MM.1S (cell line): ENCODE measurements at regions not wholly inside any gene's neighbourhood (a gene's known extent, or its start where the extent isn't known, plus 50 kb on each side); places are given as distances from the start of the nearest gene placed in this dataset.
"Not testable (repeated sequence)": the region's sequence is repeated elsewhere in the genome, so short reads cannot be mapped to it uniquely, and the experiment has no call there.

ENCODE experiments used
- DNase-seq: peaks from one replicate; pipeline ENCODE4 v3.0.0-alpha.2; 2015
- H2AFZ ChIP-seq: fragments of 300-600 bp; sonication (generic); 2 replicates; pipeline ENCODE4 v1.6.0; 2016; ENCODE audit warnings: antibody characterized with exemption, low read length
- H3F3A ChIP-seq: fragments of 300-600 bp; sonication (generic); 2 replicates; pipeline ENCODE4 v1.6.1; 2016; ENCODE audit warnings: mild to moderate bottlenecking, antibody characterized with exemption, low read length, moderate library complexity, mixed read lengths; ENCODE audit not compliant: insufficient read depth
- H3K27ac ChIP-seq: fragments of 300-600 bp; sonication (generic); 2 replicates; pipeline ENCODE4 v1.5.1; 2016; ENCODE audit warnings: mild to moderate bottlenecking, low read length
- H3K27me3 ChIP-seq: fragments of 300-600 bp; sonication (generic); replicated peaks from 2 replicates; pipeline ENCODE4 v1.6.0; 2016; ENCODE audit warnings: low read length; ENCODE audit not compliant: insufficient read depth
- H3K36me3 ChIP-seq: fragments of 300-600 bp; sonication (generic); replicated peaks from 2 replicates; pipeline ENCODE4 v1.6.1; 2016; ENCODE audit warnings: mild to moderate bottlenecking, low read length, mixed read lengths; ENCODE audit not compliant: insufficient read depth
- H3K4me1 ChIP-seq: fragments of 300-600 bp; sonication (generic); 2 replicates; pipeline ENCODE4 v1.6.1; 2016; ENCODE audit warnings: low read length, mixed read lengths
- H3K4me2 ChIP-seq: fragments of 300-600 bp; sonication (generic); 2 replicates; pipeline ENCODE4 v1.6.0; 2016; ENCODE audit warnings: low read depth, low read length
- H3K4me3 ChIP-seq: fragments of 300-600 bp; sonication (generic); 2 replicates; pipeline ENCODE4 v1.5.1; 2016; ENCODE audit warnings: low read length, mixed read lengths
- H3K79me2 ChIP-seq: fragments of 300-600 bp; sonication (generic); 2 replicates; pipeline ENCODE4 v1.6.1; 2016; ENCODE audit warnings: mixed run types, low read length, mixed read lengths
- H3K9ac ChIP-seq: fragments of 300-600 bp; sonication (generic); 2 replicates; pipeline ENCODE4 v1.6.1; 2016; ENCODE audit warnings: low read length, mixed read lengths
- H3K9me2 ChIP-seq: fragments of 300-600 bp; sonication (generic); replicated peaks from 2 replicates; pipeline ENCODE4 v1.6.1; 2016; ENCODE audit warnings: mild to moderate bottlenecking, low read length, mixed read lengths; ENCODE audit not compliant: insufficient read depth
- H3K9me3 ChIP-seq: fragments of 300-600 bp; sonication (generic); replicated peaks from 2 replicates; pipeline ENCODE4 v1.6.1; 2016; ENCODE audit warnings: mild to moderate bottlenecking, low read length, mixed read lengths; ENCODE audit not compliant: insufficient read depth
- H4K20me1 ChIP-seq: fragments of 300-600 bp; sonication (generic); 2 replicates; pipeline ENCODE4 v1.6.1; 2016; ENCODE audit warnings: mild to moderate bottlenecking, low read length, moderate library complexity, mixed read lengths; ENCODE audit not compliant: insufficient read depth
- EZH2 ChIP-seq: fragments of 300-600 bp; sonication (generic); optimal IDR thresholded peaks from 2 replicates; pipeline ENCODE3; 2017; ENCODE audit warnings: low read depth, mild to moderate bottlenecking, antibody characterized with exemption, low read length, mixed read lengths
- EZH2phosphoT487 ChIP-seq: fragments of 300-600 bp; sonication (generic); IDR thresholded peaks from 2 replicates; pipeline ENCODE4 v1.6.1; 2018; ENCODE audit warnings: antibody characterized with exemption, low read length
- TF ChIP-seq, protein P1 (sequence below): fragments of 300-600 bp; sonication (generic); IDR thresholded peaks from 2 replicates; pipeline ENCODE4 v1.5.1; 2016; ENCODE audit warnings: antibody characterized with exemption, low read length, mixed read lengths

GRCh38 chr4:4948370-4948769, 70.9 kb downstream of the CYTL1 start:
- Histone ChIP-seq H3K36me3 (no peaks in the 10 kb centered on the region), H3K9me3 (no peaks in the 10 kb centered on the region), H3K27ac (no peak overlapping the region), H3F3A (peaks cover 12% of the 10 kb centered on the region), H3K27me3 (no peaks in the 10 kb centered on the region), H2AFZ (no peak overlapping the region), H3K4me1 (peaks cover 13% of the 10 kb centered on the region), H4K20me1 (no peaks in the 10 kb centered on the region), H3K4me3 (no peak overlapping the region), H3K9ac (no peak overlapping the region), H3K4me2 (no peak overlapping the region), H3K79me2 (no peaks in the 10 kb centered on the region), H3K9me2 (no peaks in the 10 kb centered on the region)
- DNase-seq: no peak
- TF ChIP-seq, protein P1, sequence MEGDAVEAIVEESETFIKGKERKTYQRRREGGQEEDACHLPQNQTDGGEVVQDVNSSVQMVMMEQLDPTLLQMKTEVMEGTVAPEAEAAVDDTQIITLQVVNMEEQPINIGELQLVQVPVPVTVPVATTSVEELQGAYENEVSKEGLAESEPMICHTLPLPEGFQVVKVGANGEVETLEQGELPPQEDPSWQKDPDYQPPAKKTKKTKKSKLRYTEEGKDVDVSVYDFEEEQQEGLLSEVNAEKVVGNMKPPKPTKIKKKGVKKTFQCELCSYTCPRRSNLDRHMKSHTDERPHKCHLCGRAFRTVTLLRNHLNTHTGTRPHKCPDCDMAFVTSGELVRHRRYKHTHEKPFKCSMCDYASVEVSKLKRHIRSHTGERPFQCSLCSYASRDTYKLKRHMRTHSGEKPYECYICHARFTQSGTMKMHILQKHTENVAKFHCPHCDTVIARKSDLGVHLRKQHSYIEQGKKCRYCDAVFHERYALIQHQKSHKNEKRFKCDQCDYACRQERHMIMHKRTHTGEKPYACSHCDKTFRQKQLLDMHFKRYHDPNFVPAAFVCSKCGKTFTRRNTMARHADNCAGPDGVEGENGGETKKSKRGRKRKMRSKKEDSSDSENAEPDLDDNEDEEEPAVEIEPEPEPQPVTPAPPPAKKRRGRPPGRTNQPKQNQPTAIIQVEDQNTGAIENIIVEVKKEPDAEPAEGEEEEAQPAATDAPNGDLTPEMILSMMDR: no peak
- TF ChIP-seq EZH2phosphoT487: no peak
- TF ChIP-seq EZH2: no peak

DNA sequence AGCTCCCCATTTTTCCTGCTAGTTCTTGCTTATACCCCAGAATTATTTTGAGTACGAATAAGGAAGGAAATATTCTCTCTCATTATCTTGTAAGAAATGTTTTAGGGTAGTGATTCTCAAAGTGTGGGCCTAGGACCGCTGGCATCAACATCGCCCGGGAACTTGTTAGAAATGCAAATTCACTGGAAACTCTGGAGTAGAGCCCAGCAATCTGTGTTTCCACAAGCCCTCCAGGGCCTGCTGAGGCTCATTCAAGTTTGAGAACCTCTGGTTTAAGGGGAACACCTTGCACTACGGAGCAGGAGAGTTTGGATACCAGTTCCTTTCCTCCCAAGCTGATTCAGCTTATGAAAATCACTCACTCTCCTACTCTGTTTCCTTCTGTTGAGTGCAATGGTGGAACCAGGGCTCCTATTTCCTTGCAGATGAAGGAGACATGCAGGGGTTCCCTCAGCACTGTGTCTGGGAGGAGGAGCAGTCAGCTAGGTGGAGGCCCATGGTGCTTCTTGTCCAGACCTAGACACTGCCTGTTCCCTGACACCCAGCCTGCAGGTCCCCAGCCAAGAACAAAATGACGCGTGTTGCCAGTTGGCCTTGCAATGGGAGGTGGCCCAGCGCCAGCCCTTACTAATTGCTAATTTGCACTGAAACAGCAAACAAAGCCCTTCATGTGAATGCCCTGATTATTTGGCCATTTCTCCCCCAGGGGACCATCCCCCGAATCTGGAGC, 68.5 kb downstream of the CYTL1 start:
- Histone ChIP-seq H3K9me3 (no peaks in the 10 kb centered on the region), H3K4me2 (no peak overlapping the region), H3K4me3 (no peak overlapping the region), H4K20me1 (no peaks in the 10 kb centered on the region), H3K36me3 (no peaks in the 10 kb centered on the region), H2AFZ (no peak overlapping the region), H3K27me3 (no peaks in the 10 kb centered on the region), H3K79me2 (no peaks in the 10 kb centered on the region), H3K4me1 (no peaks in the 10 kb centered on the region), H3K27ac (no peak overlapping the region), H3K9me2 (no peaks in the 10 kb centered on the region), H3K9ac (no peak overlapping the region), H3F3A (no peaks in the 10 kb centered on the region)
- TF ChIP-seq EZH2phosphoT487: no peak
- TF ChIP-seq, protein P1: no peak
- TF ChIP-seq EZH2: no peak
- no peak for DNase-seq

GRCh38 chr4:4952273-4952672, 67.0 kb downstream of the CYTL1 start:
- no peak overlapping the region for H3K27ac ChIP-seq
- no peak overlapping the region for H3K4me2 ChIP-seq
- H3K9me3 ChIP-seq: no peaks in the 10 kb centered on the region
- H2AFZ ChIP-seq: no peak overlapping the region
- no peaks in the 10 kb centered on the region for H3K9me2 ChIP-seq
- H3K9ac ChIP-seq: no peak overlapping the region
- DNase-seq: no peak
- H3K36me3 ChIP-seq: no peaks in the 10 kb centered on the region
- H3K4me1 ChIP-seq: no peaks in the 10 kb centered on the region
- TF ChIP-seq, protein P1: no peak
- TF ChIP-seq EZH2 (no peak), EZH2phosphoT487 (no peak)
- no peak overlapping the region for H3K4me3 ChIP-seq
- no peaks in the 10 kb centered on the region for H4K20me1 ChIP-seq
- no peaks in the 10 kb centered on the region for H3F3A ChIP-seq
- no peaks in the 10 kb centered on the region for H3K27me3 ChIP-seq
- no peaks in the 10 kb centered on the region for H3K79me2 ChIP-seq

- DNase-seq, H3F3A ChIP-seq, H3K9me3 ChIP-seq, H3K4me1 ChIP-seq, H3K27ac ChIP-seq, H3K36me3 ChIP-seq, H3K79me2 ChIP-seq, H3K27me3 ChIP-seq, H4K20me1 ChIP-seq, H3K4me2 ChIP-seq, H3K4me3 ChIP-seq, H2AFZ ChIP-seq, H3K9me2 ChIP-seq, H3K9ac ChIP-seq: not testable (repeated sequence)
These were observed 59.7 kb downstream of the CYTL1 start for GRCh38 chr4:4959344-4960074.
